22Rv1 (cell line): ENCODE measurements at regions not wholly inside any gene's neighbourhood (a gene's known extent, or its start where the extent isn't known, plus 50 kb on each side); places are given as distances from the start of the nearest gene placed in this dataset.

ENCODE experiments used
- CTCF ChIP-seq: fragments of 450-650 bp; IDR thresholded peaks from 2 replicates; pipeline ENCODE4 v1.5.1; 2017; ENCODE audit warnings: mild to moderate bottlenecking
- ZFX ChIP-seq: fragments of 450-650 bp; IDR thresholded peaks from 2 replicates; pipeline ENCODE4 v1.6.1; 2017; ENCODE audit warnings: antibody characterized with exemption, borderline replicate concordance

DNA sequence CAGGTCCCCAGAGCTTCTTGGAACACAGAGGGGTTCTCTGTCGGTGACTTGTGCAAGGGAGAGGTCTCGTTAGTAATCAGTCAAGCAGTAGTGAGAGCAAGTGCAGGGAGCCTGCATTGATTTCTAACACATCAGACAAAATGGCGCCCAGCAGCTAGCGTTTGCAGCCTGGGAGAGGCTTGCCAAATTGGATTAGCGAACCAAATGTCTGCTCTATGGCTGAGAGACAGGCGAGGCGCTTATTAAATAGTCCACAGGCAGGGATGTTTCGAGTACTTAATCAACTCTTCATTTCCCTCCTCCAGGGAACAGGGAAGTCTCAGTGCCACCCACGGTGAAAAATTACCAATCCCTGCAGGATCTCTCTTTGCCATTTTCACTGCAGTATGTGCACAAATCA lies 131.4 kb upstream of the SHB start:
- no peak for TF ChIP-seq CTCF
- TF ChIP-seq ZFX = no peak
